ENCODE measurements at regions not wholly inside any gene's neighbourhood (a gene's known extent, or its start where the extent isn't known, plus 50 kb on each side); places are given as distances from the start of the nearest gene placed in this dataset.
"Not testable (repeated sequence)": the region's sequence is repeated elsewhere in the genome, so short reads cannot be mapped to it uniquely, and the experiment has no call there.

- Histone ChIP-seq H3K27ac (no peak overlapping the region), H3K9me3 (replicated peaks) (no peaks in the 10 kb centered on the region)
Observed at GRCh38 chr12:105575235-105575634, 244.7 kb downstream of the C12orf75 start.

GRCh38 chr12:105576261-105576660 lies 245.8 kb downstream of the C12orf75 start:
- H3K9me3 ChIP-seq (replicated peaks) = no peaks in the 10 kb centered on the region
- DNase-seq (ENCODE audit: low read depth in 1 of 2, low spot score in 2 of 2) = no peak
- no peak overlapping the region for H3K27ac ChIP-seq
- no peaks in the 10 kb centered on the region for H3K27me3 ChIP-seq (replicated peaks)
- no peak overlapping the region for H3K4me3 ChIP-seq
- H3K4me1 ChIP-seq (replicated peaks) = 0 out of 2 replicates have a peak, but pooled peaks cover 3% of the 10 kb centered on the region
- no peaks in the 10 kb centered on the region for H3K36me3 ChIP-seq

More at GRCh38 chr12:105575235-105575634, 244.7 kb downstream of the C12orf75 start:
- H3K4me1 ChIP-seq (replicated peaks) = 0 out of 2 replicates have a peak, but pooled peaks cover 3% of the 10 kb centered on the region
- no peaks in the 10 kb centered on the region for H3K36me3 ChIP-seq
- no peak overlapping the region for H3K4me3 ChIP-seq
- DNase-seq (ENCODE audit: low read depth in 1 of 2, low spot score in 2 of 2) = no peak
- no peaks in the 10 kb centered on the region for H3K27me3 ChIP-seq (replicated peaks)

GRCh38 chr12:105580821-105581352 lies 250.4 kb downstream of the C12orf75 start:
- no peaks in the 10 kb centered on the region for H3K4me1 ChIP-seq (replicated peaks)

GRCh38 chr12:105581420-105581819 lies 250.9 kb downstream of the C12orf75 start:
- H3K9me3 ChIP-seq (replicated peaks) = no peaks in the 10 kb centered on the region
- H3K27ac ChIP-seq = no peak overlapping the region
- H3K4me1 ChIP-seq (replicated peaks) = no peaks in the 10 kb centered on the region
- no peaks in the 10 kb centered on the region for H3K36me3 ChIP-seq
- no peak overlapping the region for H3K4me3 ChIP-seq
- no peak for DNase-seq (ENCODE audit: low read depth in 1 of 2, low spot score in 2 of 2)
- H3K27me3 ChIP-seq (replicated peaks) = no peaks in the 10 kb centered on the region

More at GRCh38 chr12:105580821-105581352, 250.4 kb downstream of the C12orf75 start:
- no peak overlapping the region for H3K27ac ChIP-seq
- no peaks in the 10 kb centered on the region for H3K9me3 ChIP-seq (replicated peaks)
- no peaks in the 10 kb centered on the region for H3K27me3 ChIP-seq (replicated peaks)
- no peaks in the 10 kb centered on the region for H3K36me3 ChIP-seq
- no peak for DNase-seq (ENCODE audit: low read depth in 1 of 2, low spot score in 2 of 2)
- H3K4me3 ChIP-seq = no peak overlapping the region

- Histone ChIP-seq H3K36me3 (no peaks in the 10 kb centered on the region), H3K4me3 (no peak overlapping the region), H3K4me1 (replicated peaks) (no peaks in the 10 kb centered on the region), H3K9me3 (replicated peaks) (no peaks in the 10 kb centered on the region), H3K27me3 (replicated peaks) (no peaks in the 10 kb centered on the region), H3K27ac (no peak overlapping the region)
- no peak for DNase-seq (ENCODE audit: low read depth in 1 of 2, low spot score in 2 of 2)
Observed at GRCh38 chr12:105585107-105585506, 254.6 kb downstream of the C12orf75 start.

- H3K4me3 ChIP-seq = no peak overlapping the region
- no peaks in the 10 kb centered on the region for H3K4me1 ChIP-seq (replicated peaks)
- no peaks in the 10 kb centered on the region for H3K36me3 ChIP-seq
- no peaks in the 10 kb centered on the region for H3K27me3 ChIP-seq (replicated peaks)
- no peaks in the 10 kb centered on the region for H3K9me3 ChIP-seq (replicated peaks)
- H3K27ac ChIP-seq = no peak overlapping the region
- no peak for DNase-seq (ENCODE audit: low read depth in 1 of 2, low spot score in 2 of 2)
Observed at GRCh38 chr12:105587237-105587636, 256.7 kb downstream of the C12orf75 start.

GRCh38 chr12:105588106-105588505 lies 257.6 kb downstream of the C12orf75 start:
- no peaks in the 10 kb centered on the region for H3K9me3 ChIP-seq (replicated peaks)
- H3K4me1 ChIP-seq (replicated peaks) = no peaks in the 10 kb centered on the region
- no peak overlapping the region for H3K27ac ChIP-seq
- no peak for DNase-seq (ENCODE audit: low read depth in 1 of 2, low spot score in 2 of 2)
- H3K36me3 ChIP-seq = no peaks in the 10 kb centered on the region
- no peak overlapping the region for H3K4me3 ChIP-seq
- H3K27me3 ChIP-seq (replicated peaks) = no peaks in the 10 kb centered on the region

- no peaks in the 10 kb centered on the region for H3K27me3 ChIP-seq (replicated peaks)
- no peaks in the 10 kb centered on the region for H3K4me1 ChIP-seq (replicated peaks)
- no peak overlapping the region for H3K4me3 ChIP-seq
- H3K27ac ChIP-seq = no peak overlapping the region
- DNase-seq (ENCODE audit: low read depth in 1 of 2, low spot score in 2 of 2) = no peak
- no peaks in the 10 kb centered on the region for H3K36me3 ChIP-seq
- no peaks in the 10 kb centered on the region for H3K9me3 ChIP-seq (replicated peaks)
Observed at GRCh38 chr12:105590571-105590970, 260.1 kb downstream of the C12orf75 start.

GRCh38 chr12:105595440-105595839 lies 264.9 kb downstream of the C12orf75 start:
- Histone ChIP-seq H3K4me3 (no peak overlapping the region), H3K27me3 (replicated peaks) (no peaks in the 10 kb centered on the region), H3K9me3 (replicated peaks) (no peaks in the 10 kb centered on the region), H3K4me1 (replicated peaks) (no peaks in the 10 kb centered on the region), H3K36me3 (no peaks in the 10 kb centered on the region), H3K27ac (no peak overlapping the region)
- no peak for DNase-seq (ENCODE audit: low read depth in 1 of 2, low spot score in 2 of 2)

- Histone ChIP-seq H3K9me3 (replicated peaks) (no peaks in the 10 kb centered on the region), H3K4me3 (no peak overlapping the region), H3K27me3 (replicated peaks) (no peaks in the 10 kb centered on the region), H3K4me1 (replicated peaks) (no peaks in the 10 kb centered on the region), H3K36me3 (no peaks in the 10 kb centered on the region), H3K27ac (no peak overlapping the region)
- DNase-seq (ENCODE audit: low read depth in 1 of 2, low spot score in 2 of 2) = no peak
Observed at GRCh38 chr12:105596731-105597130, 266.2 kb downstream of the C12orf75 start.

- Histone ChIP-seq H3K9me3 (replicated peaks) (no peaks in the 10 kb centered on the region), H3K27ac (no peak overlapping the region), H3K36me3 (no peaks in the 10 kb centered on the region), H3K4me1 (replicated peaks) (no peaks in the 10 kb centered on the region), H3K4me3 (no peak overlapping the region), H3K27me3 (replicated peaks) (no peaks in the 10 kb centered on the region)
- no peak for DNase-seq (ENCODE audit: low read depth in 1 of 2, low spot score in 2 of 2)
Observed at GRCh38 chr12:105598031-105598430, 267.5 kb downstream of the C12orf75 start.

GRCh38 chr12:105600911-105601545 lies 270.5 kb downstream of the C12orf75 start:
- Histone ChIP-seq H3K27ac (no peak overlapping the region), H3K4me3 (no peak overlapping the region)

GRCh38 chr12:105602312-105602711 lies 271.8 kb downstream of the C12orf75 start:
- not testable (repeated sequence) for H3K27me3 ChIP-seq (replicated peaks); DNase-seq (ENCODE audit: low read depth in 1 of 2, low spot score in 2 of 2); H3K36me3 ChIP-seq; H3K9me3 ChIP-seq (replicated peaks); H3K27ac ChIP-seq; H3K4me1 ChIP-seq (replicated peaks); H3K4me3 ChIP-seq

More at GRCh38 chr12:105600911-105601545, 270.5 kb downstream of the C12orf75 start:
- Histone ChIP-seq H3K27me3 (replicated peaks) (no peaks in the 10 kb centered on the region), H3K9me3 (replicated peaks) (no peaks in the 10 kb centered on the region), H3K4me1 (replicated peaks) (no peaks in the 10 kb centered on the region), H3K36me3 (no peaks in the 10 kb centered on the region)
- DNase-seq (ENCODE audit: low read depth in 1 of 2, low spot score in 2 of 2) = no peak

GRCh38 chr12:105604281-105604680 lies 273.8 kb downstream of the C12orf75 start:
- not testable (repeated sequence) for H3K4me3 ChIP-seq; H3K27me3 ChIP-seq (replicated peaks); H3K36me3 ChIP-seq; H3K4me1 ChIP-seq (replicated peaks); DNase-seq (ENCODE audit: low read depth in 1 of 2, low spot score in 2 of 2); H3K27ac ChIP-seq; H3K9me3 ChIP-seq (replicated peaks)

- not testable (repeated sequence) for H3K27me3 ChIP-seq (replicated peaks); H3K4me3 ChIP-seq; H3K9me3 ChIP-seq (replicated peaks); H3K4me1 ChIP-seq (replicated peaks); H3K36me3 ChIP-seq; DNase-seq (ENCODE audit: low read depth in 1 of 2, low spot score in 2 of 2); H3K27ac ChIP-seq
Observed at GRCh38 chr12:105606613-105607012, 276.1 kb downstream of the C12orf75 start.

All from SJSA1 (cell line).